Neural cell (in vitro differentiated cells): ENCODE measurements at regions not wholly inside any gene's neighbourhood (a gene's known extent, or its start where the extent isn't known, plus 50 kb on each side); places are given as distances from the start of the nearest gene placed in this dataset.

Experiments
- CTCF ChIP-seq: fragments of 450-650 bp; IDR thresholded peaks from 2 replicates; pipeline ENCODE4 v1.5.1; 2014; ENCODE audit warnings: antibody characterized with exemption, mild to moderate bottlenecking, moderate library complexity; ENCODE audit not compliant: poor library complexity, severe bottlenecking
- EP300 ChIP-seq: fragments of 450-650 bp; conservative IDR thresholded peaks from 2 replicates; pipeline ENCODE4 v1.6.1; 2014; ENCODE audit warnings: antibody characterized with exemption, mild to moderate bottlenecking, moderate library complexity; ENCODE audit not compliant: poor library complexity, severe bottlenecking
- EZH2 ChIP-seq: fragments of 200-600, 300-800 bp; shearing (Covaris generic), sonication (generic); IDR thresholded peaks from 2 replicates; pipeline ENCODE4 v1.6.1; 2014; ENCODE audit warnings: antibody characterized with exemption, low read length, borderline replicate concordance, mild to moderate bottlenecking; ENCODE audit not compliant: insufficient read depth, poor library complexity, severe bottlenecking
- MXI1 ChIP-seq: fragments of 450-650 bp; conservative IDR thresholded peaks from 2 replicates; pipeline ENCODE4 v1.6.1; 2014; ENCODE audit warnings: antibody characterized with exemption, mild to moderate bottlenecking; ENCODE audit not compliant: poor library complexity, severe bottlenecking
- POLR2AphosphoS5 ChIP-seq: IDR thresholded peaks from 2 replicates; pipeline ENCODE4 v1.6.1; 2012
- RAD21 ChIP-seq: fragments of 450-650 bp; conservative IDR thresholded peaks from 2 replicates; pipeline ENCODE4 v1.6.1; 2014; ENCODE audit warnings: antibody characterized with exemption, mild to moderate bottlenecking, moderate library complexity
- REST ChIP-seq: IDR thresholded peaks from 2 replicates; pipeline ENCODE4 v1.6.1; 2012; ENCODE audit warnings: borderline replicate concordance
- TAF1 ChIP-seq: IDR thresholded peaks from 2 replicates; pipeline ENCODE4 v1.6.1; 2012; ENCODE audit warnings: low read depth

- TF ChIP-seq CTCF: no peak
- no peak for TF ChIP-seq EP300
- no peak for TF ChIP-seq EZH2
- TF ChIP-seq TAF1: no peak
- TF ChIP-seq POLR2AphosphoS5: no peak
- TF ChIP-seq REST: no peak
- TF ChIP-seq MXI1: no peak
- TF ChIP-seq RAD21: no peak
These were observed 997.4 kb upstream of the PIK3C3 start for GRCh38 chr18:40957533-40958070.
